Sigmoid colon (tissue), 6 donors: ENCODE measurements at regions not wholly inside any gene's neighbourhood (a gene's known extent, or its start where the extent isn't known, plus 50 kb on each side); places are given as distances from the start of the nearest gene placed in this dataset.

Experiments used
- DNase-seq: peaks from one replicate; pipeline ENCODE4 v3.0.0-alpha.2; 2019
- H3K27ac ChIP-seq, 4 donors: fragments of 200-600 bp; sonication (generic); one replicate each; pipeline ENCODE4 v1.5.1; 2016 to 2019; ENCODE audit warnings: mild to moderate bottlenecking in 1 of 4
- H3K27me3 ChIP-seq, 3 donors: fragments of 200-600 bp; sonication (generic); one replicate each; pipeline ENCODE4 v1.5.1; 2019; ENCODE audit warnings: mild to moderate bottlenecking in 1 of 3
- H3K36me3 ChIP-seq, 4 donors: fragments of 200-600 bp; sonication (generic); one replicate each; pipeline ENCODE4 v1.5.1; 2016 to 2019
- H3K4me1 ChIP-seq, 4 donors: fragments of 200-600 bp; sonication (generic); one replicate each; pipeline ENCODE4 v1.5.1; 2017 to 2019
- H3K4me3 ChIP-seq, 4 donors: fragments of 200-600 bp; sonication (generic); one replicate each; pipeline ENCODE4 v1.5.1; 2017 to 2019; ENCODE audit warnings: mild to moderate bottlenecking in 2 of 4, moderate library complexity in 1 of 4
- H3K9me3 ChIP-seq, 4 donors: fragments of 200-600 bp in 3 of 4; sonication (generic) in 3 of 4; one replicate each; pipeline versions ENCODE4 v1.5.1 to v1.6.1; 2013 to 2019
- CTCF ChIP-seq, 4 experiments: fragments of 450-650 bp in 3 of 4; fragments of 200-600 bp in 1 of 4; IDR thresholded peaks; one replicate each; pipeline ENCODE4 v1.5.1; 2016 to 2019; ENCODE audit warnings: antibody characterized with exemption in 4 of 4, mild to moderate bottlenecking in 3 of 4, moderate library complexity in 2 of 4
- EP300 ChIP-seq, 4 donors: sonication (generic); formaldehyde crosslinking; IDR thresholded peaks; one replicate each; pipeline ENCODE4 v1.6.1; 2017; ENCODE audit warnings: antibody characterized with exemption in 4 of 4
- POLR2A ChIP-seq, 2 donors: fragments of 450-650 bp; IDR thresholded peaks; one replicate each; pipeline ENCODE4 v1.6.1; 2016; ENCODE audit warnings: antibody characterized with exemption in 2 of 2, mild to moderate bottlenecking in 2 of 2, moderate library complexity in 2 of 2
- POLR2AphosphoS5 ChIP-seq, 4 donors: sonication (generic); formaldehyde crosslinking; IDR thresholded peaks; one replicate each; pipeline ENCODE4 v1.6.1; 2017; ENCODE audit warnings: antibody characterized with exemption in 4 of 4
- WGBS, 2 donors: extraction: QIAGEN DNeasy Blood & Tissue Kit; methylation state at CpG; one replicate each; pipeline ENCODE4 v1.1.7; 2013; 5-methylcytosine and 5-hydroxymethylcytosine counted together
- intact Hi-C: fragments of 100-400 bp; cut with DNase I; formaldehyde crosslinking; loops from one replicate; pipeline ENCODE4 v1.15.1; 2023
- donor health status: healthy with polysubstance abuse.
- donor health status: healthy.

GRCh38 chr4:54607067-54607466, 50.7 kb upstream of the KIT start:
- H3K4me3 ChIP-seq = no peak overlapping the region
- no peaks in the 10 kb centered on the region for H3K27me3 ChIP-seq
- H3K9me3 ChIP-seq = no peaks in the 10 kb centered on the region
- no peaks in the 10 kb centered on the region for H3K4me1 ChIP-seq
- TF ChIP-seq POLR2A (IDR thresholded peaks at IDR 0.05) = no peak
- no peak for TF ChIP-seq CTCF (IDR thresholded peaks at IDR 0.05)
- TF ChIP-seq EP300 (IDR thresholded peaks at IDR 0.05) = no peak
- no peak for TF ChIP-seq POLR2AphosphoS5 (IDR thresholded peaks at IDR 0.05)
- 74 to 79% methylated on average over 2 of the region's 2 CpGs for WGBS, 2 donors
- no peaks in the 10 kb centered on the region for H3K36me3 ChIP-seq
- no peak for DNase-seq
- intact Hi-C loops = no loop called here
- H3K27ac ChIP-seq = no peak overlapping the region

- Histone ChIP-seq H3K36me3 (no peaks in the 10 kb centered on the region), H3K27me3 (no peaks in the 10 kb centered on the region), H3K9me3 (no peaks in the 10 kb centered on the region), H3K27ac (no peak overlapping the region), H3K4me3 (no peak overlapping the region), H3K4me1 (no peaks in the 10 kb centered on the region)
- TF ChIP-seq POLR2AphosphoS5 (IDR thresholded peaks at IDR 0.05) (no peak), POLR2A (IDR thresholded peaks at IDR 0.05) (no peak), EP300 (IDR thresholded peaks at IDR 0.05) (no peak), CTCF (IDR thresholded peaks at IDR 0.05) (no peak)
- DNase-seq = no peak
- intact Hi-C loops = no loop called here
These were observed 50.2 kb upstream of the KIT start for GRCh38 chr4:54607521-54607920.
